Naive thymus-derived CD8-positive, alpha-beta T cell (primary cell): ENCODE measurements at regions not wholly inside any gene's neighbourhood (a gene's known extent, or its start where the extent isn't known, plus 50 kb on each side); places are given as distances from the start of the nearest gene placed in this dataset.

Experiments used
- ATAC-seq, 2 donors: fragments of 150-1000 bp; cut with Tn5 transposase in 1 of 2; sonication (Bioruptor Pico), chemical (Tn5 transposase) in 1 of 2; 1 replicate in 1 of 2; 2 replicates in 1 of 2; pipeline ENCODE4 v1.10.0; 2021; ENCODE audit warnings: mild to moderate bottlenecking in 2 of 2, moderate library complexity in 2 of 2
- POLR2A ChIA-PET: fragments of 350-600 bp; sonication (Branson Sonifier 250); formaldehyde crosslinking; loops from one replicate; lab custom pipeline; 2021; ENCODE audit warnings: antibody characterized with exemption; lab: Charles Lee
- DNase-seq, 10 donors: peaks; one replicate each; pipeline versions ENCODE4 v3.0.0 to v3.0.0-alpha.2; 2020 to 2022
- H3K27ac Mint-ChIP-seq, 10 donors: one replicate each; pipeline ENCODE4 v1.8.0; 2020 to 2022; ENCODE audit warnings: mild to moderate bottlenecking in 10 of 10, mixed read lengths in 10 of 10, moderate library complexity in 4 of 10, inconsistent platforms in 1 of 10
- H3K27me3 Mint-ChIP-seq, 5 donors: one replicate each; pipeline ENCODE4 v1.8.0; 2021 to 2022; ENCODE audit warnings: mixed read lengths in 5 of 5
- H3K36me3 Mint-ChIP-seq, 3 donors: one replicate each; pipeline ENCODE4 v1.8.0; 2020 to 2022; ENCODE audit warnings: mixed read lengths in 3 of 3, mild to moderate bottlenecking in 2 of 3, inconsistent platforms in 1 of 3
- H3K4me1 Mint-ChIP-seq, 4 donors: one replicate each; pipeline ENCODE4 v1.8.0; 2021 to 2022; ENCODE audit warnings: mixed read lengths in 4 of 4
- H3K4me3 Mint-ChIP-seq, 10 donors: one replicate each; pipeline ENCODE4 v1.8.0; 2020 to 2022; ENCODE audit warnings: mild to moderate bottlenecking in 10 of 10, mixed read lengths in 10 of 10, moderate library complexity in 6 of 10, inconsistent platforms in 1 of 10
- H3K9me3 Mint-ChIP-seq, 9 donors: one replicate each; pipeline ENCODE4 v1.8.0; 2020 to 2022; ENCODE audit warnings: mixed read lengths in 9 of 9, mild to moderate bottlenecking in 3 of 9, inconsistent platforms in 1 of 9, moderate library complexity in 1 of 9

- H3K4me1 Mint-ChIP-seq = no peaks in the 10 kb centered on the region
- POLR2A ChIA-PET = no interaction called here
- ATAC-seq (no peak), DNase-seq (no peak)
- no peak overlapping the region for H3K4me3 Mint-ChIP-seq
- no peak overlapping the region for H3K27ac Mint-ChIP-seq
- H3K27me3 Mint-ChIP-seq = peaks cover 0 to 11% (median 9%) of the 10 kb centered on the region in 5 donors
- no peaks in the 10 kb centered on the region for H3K36me3 Mint-ChIP-seq
- H3K9me3 Mint-ChIP-seq = peaks cover 0 to 2% (median 0%) of the 10 kb centered on the region in 9 donors
Observed at GRCh38 chr2:173488861-173489260, 134.2 kb downstream of the CDCA7 start.

GRCh38 chr2:173491418-173491817, 136.7 kb downstream of the CDCA7 start:
- Mint-ChIP-seq H3K9me3 (peaks cover 0 to 2% (median 0%) of the 10 kb centered on the region in 9 donors), H3K36me3 (no peaks in the 10 kb centered on the region), H3K4me3 (no peak overlapping the region), H3K27me3 (peaks cover 0 to 10% (median 6%) of the 10 kb centered on the region in 5 donors), H3K4me1 (no peaks in the 10 kb centered on the region), H3K27ac (no peak overlapping the region)
- DNase-seq (no peak), ATAC-seq (no peak)
- POLR2A ChIA-PET = no interaction called here

GRCh38 chr2:173493874-173494273, 139.2 kb downstream of the CDCA7 start:
- no peak for ATAC-seq
- peaks cover 0 to 4% (median 0%) of the 10 kb centered on the region in 3 donors for H3K36me3 Mint-ChIP-seq
- H3K27me3 Mint-ChIP-seq = peaks cover 0 to 12% (median under 1%) of the 10 kb centered on the region in 5 donors
- no peak overlapping the region for H3K4me3 Mint-ChIP-seq
- DNase-seq = no peak
- H3K9me3 Mint-ChIP-seq = peaks cover 0 to 2% (median 0%) of the 10 kb centered on the region in 9 donors
- POLR2A ChIA-PET = no interaction called here
- no peaks in the 10 kb centered on the region for H3K4me1 Mint-ChIP-seq
- H3K27ac Mint-ChIP-seq = no peak overlapping the region

GRCh38 chr2:173496746-173497145, 142.1 kb downstream of the CDCA7 start:
- Mint-ChIP-seq H3K4me3 (no peak overlapping the region), H3K36me3 (peaks cover 0 to 12% (median 4%) of the 10 kb centered on the region in 3 donors), H3K9me3 (peaks cover 0 to 19% (median 7%) of the 10 kb centered on the region in 9 donors), H3K27me3 (peaks cover 0 to 9% (median 5%) of the 10 kb centered on the region in 5 donors), H3K4me1 (no peaks in the 10 kb centered on the region), H3K27ac (no peak overlapping the region)
- DNase-seq = no peak
- ATAC-seq = no peak
- POLR2A ChIA-PET = no interaction called here

GRCh38 chr2:173500953-173501352, 146.3 kb downstream of the CDCA7 start:
- H3K27ac Mint-ChIP-seq = no peak overlapping the region
- H3K9me3 Mint-ChIP-seq = peaks cover 0 to 25% (median 5%) of the 10 kb centered on the region in 9 donors
- POLR2A ChIA-PET = no interaction called here
- peaks cover 9 to 38% (median 12%) of the 10 kb centered on the region in 5 donors for H3K27me3 Mint-ChIP-seq
- H3K4me1 Mint-ChIP-seq = no peaks in the 10 kb centered on the region
- no peak overlapping the region for H3K4me3 Mint-ChIP-seq
- DNase-seq (no peak), ATAC-seq (no peak)
- peaks cover 0 to 18% (median 4%) of the 10 kb centered on the region in 3 donors for H3K36me3 Mint-ChIP-seq

- Mint-ChIP-seq H3K27me3 (peaks cover 12 to 39% (median 12%) of the 10 kb centered on the region in 5 donors), H3K4me1 (no peaks in the 10 kb centered on the region), H3K36me3 (peaks cover 0 to 18% (median 0%) of the 10 kb centered on the region in 3 donors), H3K9me3 (peaks cover 0 to 25% (median 5%) of the 10 kb centered on the region in 9 donors), H3K4me3 (no peak overlapping the region), H3K27ac (no peak overlapping the region)
- ATAC-seq (no peak), DNase-seq (no peak)
- POLR2A ChIA-PET = no interaction called here
Observed at GRCh38 chr2:173502296-173502695, 147.6 kb downstream of the CDCA7 start.

- H3K27me3 Mint-ChIP-seq = peaks cover 16 to 29% (median 18%) of the 10 kb centered on the region in 5 donors
- ATAC-seq = no peak
- POLR2A ChIA-PET = no interaction called here
- peaks cover 0 to 12% (median 0%) of the 10 kb centered on the region in 9 donors for H3K9me3 Mint-ChIP-seq
- no peak for DNase-seq
- H3K4me1 Mint-ChIP-seq = no peaks in the 10 kb centered on the region
- no peak overlapping the region for H3K4me3 Mint-ChIP-seq
- no peak overlapping the region for H3K27ac Mint-ChIP-seq
- peaks cover 0 to 12% (median 0%) of the 10 kb centered on the region in 3 donors for H3K36me3 Mint-ChIP-seq
Observed at GRCh38 chr2:173511357-173511756, 156.7 kb downstream of the CDCA7 start.

- DNase-seq (no peak), ATAC-seq (no peak)
- Mint-ChIP-seq H3K4me1 (no peaks in the 10 kb centered on the region), H3K9me3 (peaks cover 0 to 15% (median 3%) of the 10 kb centered on the region in 9 donors), H3K27ac (no peak overlapping the region), H3K27me3 (peaks cover 11 to 29% (median 18%) of the 10 kb centered on the region in 5 donors), H3K36me3 (peaks cover 0 to 15% (median 0%) of the 10 kb centered on the region in 3 donors), H3K4me3 (no peak overlapping the region)
- POLR2A ChIA-PET = interaction anchor here (0.8 kb wide), 1 partner anchor 555 kb away, joined by 3 read pairs; no protein-coding TSS in a partner anchor
Observed at GRCh38 chr2:173511942-173512341, 157.3 kb downstream of the CDCA7 start.

- Mint-ChIP-seq H3K36me3 (peaks cover 0 to 21% (median 0%) of the 10 kb centered on the region in 3 donors), H3K27ac (no peak overlapping the region), H3K27me3 (peaks cover 1 to 18% (median 11%) of the 10 kb centered on the region in 5 donors), H3K9me3 (peaks cover 4 to 28% (median 15%) of the 10 kb centered on the region in 9 donors), H3K4me1 (no peaks in the 10 kb centered on the region), H3K4me3 (no peak overlapping the region)
- ATAC-seq (no peak), DNase-seq (no peak)
- POLR2A ChIA-PET = no interaction called here
Observed at GRCh38 chr2:173513107-173513727, 158.5 kb downstream of the CDCA7 start.

- Mint-ChIP-seq H3K27ac (no peak overlapping the region), H3K4me3 (no peak overlapping the region)
Observed at GRCh38 chr2:173520918-173521317, 166.2 kb downstream of the CDCA7 start.

GRCh38 chr2:173521450-173522192, 166.9 kb downstream of the CDCA7 start:
- Mint-ChIP-seq H3K4me1 (no peaks in the 10 kb centered on the region), H3K9me3 (peaks cover 7 to 27% (median 15%) of the 10 kb centered on the region in 9 donors), H3K27ac (no peak overlapping the region), H3K4me3 (no peak overlapping the region), H3K27me3 (peaks cover 4 to 20% (median 7%) of the 10 kb centered on the region in 5 donors), H3K36me3 (peaks cover 0 to 20% (median 0%) of the 10 kb centered on the region in 3 donors)
- no peak for DNase-seq
- no peak for ATAC-seq
- POLR2A ChIA-PET = no interaction called here

More at GRCh38 chr2:173520918-173521317, 166.2 kb downstream of the CDCA7 start:
- Mint-ChIP-seq H3K4me1 (no peaks in the 10 kb centered on the region), H3K9me3 (peaks cover 7 to 27% (median 15%) of the 10 kb centered on the region in 9 donors), H3K27me3 (peaks cover 4 to 20% (median 7%) of the 10 kb centered on the region in 5 donors), H3K36me3 (peaks cover 0 to 20% (median 0%) of the 10 kb centered on the region in 3 donors)
- ATAC-seq (no peak), DNase-seq (no peak)
- POLR2A ChIA-PET = no interaction called here

- Mint-ChIP-seq H3K27ac (no peak overlapping the region), H3K9me3 (peaks cover 0 to 8% (median 3%) of the 10 kb centered on the region in 9 donors), H3K27me3 (peaks cover 4 to 20% (median 7%) of the 10 kb centered on the region in 5 donors), H3K4me1 (no peaks in the 10 kb centered on the region), H3K36me3 (peaks cover 0 to 8% (median 0%) of the 10 kb centered on the region in 3 donors), H3K4me3 (no peak overlapping the region)
- POLR2A ChIA-PET = no interaction called here
- ATAC-seq = no peak
- DNase-seq = no peak
Observed at GRCh38 chr2:173523497-173523896, 168.8 kb downstream of the CDCA7 start.
